ENCODE measurements at regions not wholly inside any gene's neighbourhood (a gene's known extent, or its start where the extent isn't known, plus 50 kb on each side); places are given as distances from the start of the nearest gene placed in this dataset.

- TF ChIP-seq ZNF274 (IDR thresholded peaks at IDR 0.05; ENCODE audit: low read depth, low read length) (no peak), MAX (IDR thresholded peaks at IDR 0.05) (no peak), CBX3 (IDR thresholded peaks at IDR 0.05; ENCODE audit: low read depth) (no peak), ZBTB33 (IDR thresholded peaks at IDR 0.05; ENCODE audit: extremely low read depth, insufficient replicate concordance, low read length) (no peak), TCF7L2 (IDR thresholded peaks at IDR 0.05; ENCODE audit: borderline replicate concordance, extremely low read depth, insufficient read depth, insufficient read length) (no peak), CEBPB (IDR thresholded peaks at IDR 0.05; ENCODE audit: low read depth) (no peak), POLR2A (IDR thresholded peaks at IDR 0.05; ENCODE audit: borderline replicate concordance, extremely low read depth, insufficient read depth, insufficient read length) (no peak), JUND (IDR thresholded peaks at IDR 0.05) (no peak), SP1 (IDR thresholded peaks at IDR 0.05; ENCODE audit: low read depth) (no peak), POLR2AphosphoS5 (IDR thresholded peaks at IDR 0.05; ENCODE audit: low read depth, low read length) (no peak), SIN3A (IDR thresholded peaks at IDR 0.05; ENCODE audit: low read depth) (no peak), CTCF (IDR thresholded peaks at IDR 0.05 in 2 of 3, conservative IDR thresholded peaks at IDR 0.05 in 1 of 3; ENCODE audit: borderline replicate concordance in 1 of 3, insufficient read depth in 1 of 3, low read depth in 2 of 3, low read length in 2 of 3) (no peak), ATF3 (IDR thresholded peaks at IDR 0.05) (no peak), EZH2phosphoT487 (IDR thresholded peaks at IDR 0.05; ENCODE audit: borderline replicate concordance) (no peak), ZFX (IDR thresholded peaks at IDR 0.05) (no peak), YY1 (IDR thresholded peaks at IDR 0.05; ENCODE audit: extremely low read depth, insufficient replicate concordance, low read depth, low read length) (no peak), RAD21 (IDR thresholded peaks at IDR 0.05; ENCODE audit: low read depth) (no peak), FOSL1 (IDR thresholded peaks at IDR 0.05; ENCODE audit: low read depth) (no peak), REST (IDR thresholded peaks at IDR 0.05; ENCODE audit: low read depth) (no peak)
- H3K4me1 ChIP-seq (ENCODE audit: control insufficient read depth in 1 of 2, insufficient read depth in 2 of 2, low read length in 2 of 2), result no peaks in the 10 kb centered on the region
- BruUV-seq (replicated peaks), result no TSS peak
- ChIA-PET CTCF (no interaction called here), RAD21 (ENCODE audit: low non-redundant PET in 1 of 2, low total read pairs in 2 of 2, uncharacterized antibody in 2 of 2, unreplicated experiment in 2 of 2) (no interaction called here), POLR2A (no interaction called here)
- H3K79me2 ChIP-seq (ENCODE audit: insufficient read depth, low read length), result no peaks in the 10 kb centered on the region
- H3K9me3 ChIP-seq (ENCODE audit: control insufficient read depth in 1 of 2, insufficient read depth in 1 of 2, low read depth in 1 of 2, low read length in 2 of 2), result no peaks in the 10 kb centered on the region; a peak in 1 of 4 replicates
- H3K4me2 ChIP-seq (ENCODE audit: low read length), result no peak overlapping the region
- no peak overlapping the region for H3K27ac ChIP-seq (ENCODE audit: low read depth, low read length)
- H3K4me3 ChIP-seq (replicated peaks in 1 of 2; ENCODE audit: low read depth in 1 of 2, low read length in 2 of 2), result no peak overlapping the region
- H3K27me3 ChIP-seq (ENCODE audit: insufficient read depth, low read length), result no peaks in the 10 kb centered on the region
- intact Hi-C loops (cut with micrococcal nuclease), result no loop called here
- no peak overlapping the region for H3K9ac ChIP-seq (ENCODE audit: low read length)
- DNase-seq (ENCODE audit: low read depth, low spot score), result no peak
- no peaks in the 10 kb centered on the region for H4K20me1 ChIP-seq (ENCODE audit: insufficient read depth)
- H2AFZ ChIP-seq (ENCODE audit: low read depth, low read length, poor library complexity, severe bottlenecking), result no peak overlapping the region
- no peaks in the 10 kb centered on the region for H3K9me2 ChIP-seq (ENCODE audit: insufficient read depth)
- no peak for ATAC-seq
- H3K36me3 ChIP-seq (ENCODE audit: control insufficient read depth in 1 of 2, insufficient read depth in 2 of 2, low read length in 2 of 2), result no peaks in the 10 kb centered on the region
Observed at GRCh38 chr1:172813330-172813729, 154.4 kb downstream of the FASLG start.
